KBM-7 (cell line): ENCODE measurements at regions not wholly inside any gene's neighbourhood (a gene's known extent, or its start where the extent isn't known, plus 50 kb on each side); places are given as distances from the start of the nearest gene placed in this dataset.

ENCODE experiments used
- DNase-seq: peaks from one replicate; pipeline ENCODE4 v3.0.0-alpha.2; 2015
- in situ Hi-C: fragments of 300-500 bp; cut with MboI; formaldehyde crosslinking; loops from 2 replicates; pipeline ENCODE4 v1.14.3; 2020; ENCODE audit warnings: low sequenced_read_pairs, low pct_unique_long_range_greater_than_20kb, mixed read lengths

DNA sequence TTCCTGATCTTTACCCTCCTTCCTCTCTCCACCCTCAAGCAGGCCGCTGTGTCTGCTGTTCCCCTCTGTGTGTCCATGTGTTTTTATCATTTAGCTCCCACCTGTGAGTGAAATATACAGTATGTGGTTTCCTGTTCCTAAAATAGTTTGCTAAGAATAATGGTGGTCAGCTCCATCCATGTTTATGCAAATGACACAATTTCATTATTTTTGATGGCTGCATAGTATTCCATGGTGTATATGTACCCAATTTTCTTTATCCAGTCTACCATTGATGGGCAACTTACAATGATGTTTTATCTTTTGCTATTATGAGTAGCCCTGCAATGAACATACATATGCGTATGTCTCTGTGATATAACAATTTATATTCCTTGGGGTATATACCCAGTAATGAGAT lies 133.4 kb upstream of the RGS18 start:
- DNase-seq = no peak
- in situ Hi-C loops = no loop called here

GRCh38 chr1:192038567-192038966 lies 119.7 kb upstream of the RGS18 start:
- in situ Hi-C loops = no loop called here
- DNase-seq = no peak

GRCh38 chr1:192045131-192045530 lies 113.1 kb upstream of the RGS18 start:
- in situ Hi-C loops = no loop called here
- peak; percentile 62 for DNase-seq

- no peak for DNase-seq
- in situ Hi-C loops = no loop called here
Observed at GRCh38 chr1:192053531-192053971, 104.7 kb upstream of the RGS18 start.

DNA sequence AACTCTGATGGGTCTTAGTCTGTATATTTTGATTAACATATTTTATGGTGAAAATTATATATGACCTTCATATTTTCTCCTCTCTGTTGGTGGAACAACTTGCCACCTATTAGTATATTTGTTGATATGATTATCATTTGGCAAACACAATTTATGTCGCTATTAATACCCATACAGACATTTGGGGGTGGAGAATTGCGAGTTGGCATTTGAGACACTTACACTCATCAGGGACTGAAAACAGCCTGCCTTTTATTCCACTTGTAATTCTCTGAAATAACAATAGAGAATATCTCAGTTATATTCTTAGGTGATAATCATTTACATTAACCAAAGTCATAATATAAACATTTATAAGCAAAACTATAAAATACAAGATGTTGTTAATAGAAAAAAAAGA lies 100.5 kb upstream of the RGS18 start:
- in situ Hi-C loops = no loop called here
- DNase-seq = no peak

- in situ Hi-C loops = no loop called here
- DNase-seq = no peak
Observed at GRCh38 chr1:192059407-192059806, 98.9 kb upstream of the RGS18 start.

- in situ Hi-C loops = no loop called here
- DNase-seq = no peak
Observed at GRCh38 chr1:192061556-192061955, 96.7 kb upstream of the RGS18 start.

- in situ Hi-C loops = no loop called here
Observed at GRCh38 chr1:192065087-192065486, 93.2 kb upstream of the RGS18 start.

DNA sequence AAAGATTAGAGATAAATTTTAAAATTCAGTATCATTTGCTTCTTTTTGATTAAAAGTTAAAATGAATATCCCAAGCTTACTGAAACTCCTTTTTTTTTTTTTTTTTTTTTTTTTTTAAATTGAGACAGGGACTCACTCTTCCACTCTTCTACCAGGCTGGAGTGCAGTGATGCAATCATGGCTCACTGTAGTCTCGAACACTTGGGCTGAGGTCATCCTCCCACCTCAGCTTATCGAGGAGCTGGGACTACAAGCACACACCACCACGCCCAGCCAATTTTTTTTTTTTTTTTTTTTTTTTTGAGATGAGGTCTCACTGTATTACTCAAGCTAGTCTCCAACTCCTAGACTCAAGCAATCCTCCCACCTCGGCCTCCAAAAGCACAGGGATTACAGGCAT lies 92.1 kb upstream of the RGS18 start:
- in situ Hi-C loops = no loop called here
- DNase-seq = peak; percentile 37

More at GRCh38 chr1:192065087-192065486, 93.2 kb upstream of the RGS18 start:
- no peak for DNase-seq

- in situ Hi-C loops = no loop called here
- peak; percentile 55 for DNase-seq
Observed at GRCh38 chr1:192067360-192067759, 90.9 kb upstream of the RGS18 start.

- DNase-seq = no peak
- in situ Hi-C loops = no loop called here
Observed at GRCh38 chr1:192070213-192070612, 88.0 kb upstream of the RGS18 start.

DNA sequence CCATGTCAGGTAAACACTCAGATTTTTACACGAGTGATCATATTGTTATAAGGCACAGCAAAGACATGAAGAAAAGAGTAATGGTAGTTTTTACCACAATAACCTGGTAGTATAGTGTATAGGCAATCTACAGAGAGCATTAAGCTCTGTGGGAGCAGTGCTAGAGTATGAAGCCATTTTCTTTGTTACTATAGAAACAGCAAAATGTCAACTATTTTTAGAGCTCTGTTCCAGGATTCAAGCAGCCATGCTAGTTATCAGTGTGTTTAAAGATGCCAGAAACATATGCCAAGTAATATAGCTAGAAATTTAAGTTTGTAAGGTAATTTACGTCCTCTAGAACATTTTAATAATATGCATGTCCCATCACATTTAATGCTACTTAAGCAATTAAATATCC lies 77.6 kb upstream of the RGS18 start:
- DNase-seq = no peak
- in situ Hi-C loops = no loop called here

- in situ Hi-C loops = no loop called here
- DNase-seq = no peak
Observed at GRCh38 chr1:192081359-192081758, 76.9 kb upstream of the RGS18 start.

DNA sequence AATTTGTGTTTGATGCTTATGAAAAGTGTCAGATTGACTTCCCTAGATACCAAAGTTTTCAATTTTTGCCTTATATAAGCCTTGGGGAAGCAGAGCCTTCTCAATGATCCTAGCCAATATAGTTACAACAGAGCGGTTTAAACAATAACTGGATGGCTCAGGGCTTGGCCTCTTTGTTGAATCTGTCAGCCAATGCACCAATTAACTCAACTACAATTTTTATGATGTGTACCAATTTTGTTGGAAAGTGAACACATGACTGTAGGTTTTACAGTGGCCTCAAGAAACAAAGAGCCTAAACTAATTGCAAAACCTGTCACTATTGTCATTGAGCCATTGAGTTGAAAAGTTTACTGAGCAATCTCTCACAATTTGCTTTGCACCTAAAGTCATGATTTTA lies 71.6 kb upstream of the RGS18 start:
- in situ Hi-C loops = no loop called here
- DNase-seq = no peak

DNA sequence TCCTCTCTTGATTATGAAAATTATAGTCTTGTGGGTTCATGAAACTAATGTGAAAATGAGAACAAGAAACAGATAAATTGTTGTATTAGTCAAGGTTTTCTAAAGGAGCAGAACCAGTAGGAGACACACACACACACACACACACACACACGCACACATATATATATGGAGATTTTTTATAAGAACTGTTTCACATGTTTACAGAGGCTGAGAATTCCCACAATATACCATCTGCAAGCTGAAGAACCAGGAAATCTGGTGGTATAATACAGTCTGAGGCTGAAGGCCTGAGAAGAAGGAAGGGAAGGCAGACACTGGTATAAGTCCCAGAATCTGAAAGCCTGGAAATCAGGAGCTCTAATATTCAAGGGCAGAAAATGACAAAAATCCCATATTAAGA lies 70.9 kb upstream of the RGS18 start:
- no peak for DNase-seq
- in situ Hi-C loops = no loop called here

DNA sequence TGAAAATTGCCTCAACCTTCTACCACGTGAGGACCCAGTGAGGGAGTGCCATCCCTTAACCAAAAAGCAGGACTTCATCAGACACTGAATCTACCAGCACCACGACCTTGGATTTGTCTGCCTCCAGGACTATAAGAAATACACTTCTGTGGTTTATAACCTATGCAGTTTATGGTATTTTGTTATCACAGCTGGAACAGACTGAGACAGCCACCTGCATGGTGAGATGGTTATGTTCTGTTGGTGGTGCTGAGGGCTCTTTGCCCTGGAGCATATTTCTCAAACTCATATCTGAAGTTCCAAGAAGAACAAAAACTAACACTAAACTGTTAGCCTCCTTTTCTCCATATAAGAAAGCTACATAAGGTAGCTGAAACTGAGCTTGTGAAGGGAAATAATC lies 69.8 kb upstream of the RGS18 start:
- in situ Hi-C loops = no loop called here
- DNase-seq = no peak

- in situ Hi-C loops = no loop called here
- DNase-seq = no peak
Observed at GRCh38 chr1:192098001-192098400, 60.3 kb upstream of the RGS18 start.

GRCh38 chr1:192099328-192099727 lies 58.9 kb upstream of the RGS18 start:
- no peak for DNase-seq
- in situ Hi-C loops = no loop called here

GRCh38 chr1:192100686-192101468 lies 57.4 kb upstream of the RGS18 start:
- DNase-seq = no peak
- in situ Hi-C loops = no loop called here

- DNase-seq = no peak
- in situ Hi-C loops = no loop called here
Observed at GRCh38 chr1:192104128-192104527, 54.1 kb upstream of the RGS18 start.

- DNase-seq = no peak
- in situ Hi-C loops = no loop called here
Observed at GRCh38 chr1:192104852-192105251, 53.4 kb upstream of the RGS18 start.
